ENCODE measurements at regions not wholly inside any gene's neighbourhood (a gene's known extent, or its start where the extent isn't known, plus 50 kb on each side); places are given as distances from the start of the nearest gene placed in this dataset.
A peak's percentile ranks its signal among the peaks of the same experiment; 100 is the strongest.

GRCh38 chrX:13101441-13102139 lies 57.2 kb upstream of the FAM9C start:
- no peak overlapping the region for H3K4me3 ChIP-seq (ENCODE audit: low read depth, low read length)
- peak; percentile 57 for DNase-seq (ENCODE audit: low read depth)
- no peak for TF ChIP-seq CTCF (conservative IDR thresholded peaks at IDR 0.05; ENCODE audit: low read depth, low read length)

- TF ChIP-seq CTCF (conservative IDR thresholded peaks at IDR 0.05; ENCODE audit: low read depth, low read length), result no peak
- no peak overlapping the region for H3K4me3 ChIP-seq (ENCODE audit: low read depth, low read length)
- DNase-seq (ENCODE audit: low read depth), result no peak
Observed at GRCh38 chrX:13099121-13099520, 54.7 kb upstream of the FAM9C start.

- H3K4me3 ChIP-seq (ENCODE audit: low read depth, low read length), result no peak overlapping the region
- TF ChIP-seq CTCF (conservative IDR thresholded peaks at IDR 0.05; ENCODE audit: low read depth, low read length), result no peak
- DNase-seq (ENCODE audit: low read depth), result no peak
Observed at GRCh38 chrX:13096728-13097127, 52.3 kb upstream of the FAM9C start.

- TF ChIP-seq CTCF (conservative IDR thresholded peaks at IDR 0.05; ENCODE audit: low read depth, low read length), result no peak
- DNase-seq (ENCODE audit: low read depth), result no peak
- no peak overlapping the region for H3K4me3 ChIP-seq (ENCODE audit: low read depth, low read length)
Observed at GRCh38 chrX:13094828-13095341, 50.5 kb upstream of the FAM9C start.

GRCh38 chrX:13094374-13094773 lies 50.0 kb upstream of the FAM9C start:
- DNase-seq (ENCODE audit: low read depth), result no peak
- no peak for TF ChIP-seq CTCF (conservative IDR thresholded peaks at IDR 0.05; ENCODE audit: low read depth, low read length)
- H3K4me3 ChIP-seq (ENCODE audit: low read depth, low read length), result no peak overlapping the region
